PC-3 (cell line): ENCODE measurements at regions not wholly inside any gene's neighbourhood (a gene's known extent, or its start where the extent isn't known, plus 50 kb on each side); places are given as distances from the start of the nearest gene placed in this dataset.

ENCODE experiments used
- EZH2phosphoT487 ChIP-seq: fragments of 300-600 bp; sonication (generic); IDR thresholded peaks from 2 replicates; pipeline ENCODE4 v1.6.1; 2018; ENCODE audit warnings: mild to moderate bottlenecking, antibody characterized with exemption, low read length, borderline replicate concordance
- TF ChIP-seq, protein P1 (sequence below): fragments of 300-600 bp; sonication (generic); conservative IDR thresholded peaks from 2 replicates; pipeline ENCODE4 v1.5.1; 2017; ENCODE audit warnings: antibody characterized with exemption, low read depth, mild to moderate bottlenecking, low read length

DNA sequence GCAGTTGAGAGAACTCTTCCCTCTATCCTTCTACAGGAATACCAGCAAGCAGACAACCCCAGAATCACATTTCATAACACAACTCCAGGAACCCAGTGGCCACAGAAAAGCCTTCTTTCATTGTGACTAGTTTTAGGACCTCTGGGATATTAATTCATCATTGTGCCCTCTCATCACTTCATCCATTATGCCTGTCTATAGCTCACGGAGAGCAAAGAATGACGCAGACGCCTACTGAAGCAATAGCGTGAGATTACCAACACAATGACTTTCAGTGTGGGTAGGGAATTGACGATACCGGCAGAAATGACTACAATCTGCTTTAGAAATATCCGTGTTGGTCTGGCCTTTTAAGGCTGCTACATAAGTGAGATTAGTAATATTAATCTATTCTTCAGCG is 158.1 kb upstream of the FOXG1 start:
- no peak for TF ChIP-seq EZH2phosphoT487
- TF ChIP-seq, protein P1, sequence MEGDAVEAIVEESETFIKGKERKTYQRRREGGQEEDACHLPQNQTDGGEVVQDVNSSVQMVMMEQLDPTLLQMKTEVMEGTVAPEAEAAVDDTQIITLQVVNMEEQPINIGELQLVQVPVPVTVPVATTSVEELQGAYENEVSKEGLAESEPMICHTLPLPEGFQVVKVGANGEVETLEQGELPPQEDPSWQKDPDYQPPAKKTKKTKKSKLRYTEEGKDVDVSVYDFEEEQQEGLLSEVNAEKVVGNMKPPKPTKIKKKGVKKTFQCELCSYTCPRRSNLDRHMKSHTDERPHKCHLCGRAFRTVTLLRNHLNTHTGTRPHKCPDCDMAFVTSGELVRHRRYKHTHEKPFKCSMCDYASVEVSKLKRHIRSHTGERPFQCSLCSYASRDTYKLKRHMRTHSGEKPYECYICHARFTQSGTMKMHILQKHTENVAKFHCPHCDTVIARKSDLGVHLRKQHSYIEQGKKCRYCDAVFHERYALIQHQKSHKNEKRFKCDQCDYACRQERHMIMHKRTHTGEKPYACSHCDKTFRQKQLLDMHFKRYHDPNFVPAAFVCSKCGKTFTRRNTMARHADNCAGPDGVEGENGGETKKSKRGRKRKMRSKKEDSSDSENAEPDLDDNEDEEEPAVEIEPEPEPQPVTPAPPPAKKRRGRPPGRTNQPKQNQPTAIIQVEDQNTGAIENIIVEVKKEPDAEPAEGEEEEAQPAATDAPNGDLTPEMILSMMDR, result no peak
